ENCODE measurements at regions not wholly inside any gene's neighbourhood (a gene's known extent, or its start where the extent isn't known, plus 50 kb on each side); places are given as distances from the start of the nearest gene placed in this dataset.
"Not testable (repeated sequence)": the region's sequence is repeated elsewhere in the genome, so short reads cannot be mapped to it uniquely, and the experiment has no call there.

DNA sequence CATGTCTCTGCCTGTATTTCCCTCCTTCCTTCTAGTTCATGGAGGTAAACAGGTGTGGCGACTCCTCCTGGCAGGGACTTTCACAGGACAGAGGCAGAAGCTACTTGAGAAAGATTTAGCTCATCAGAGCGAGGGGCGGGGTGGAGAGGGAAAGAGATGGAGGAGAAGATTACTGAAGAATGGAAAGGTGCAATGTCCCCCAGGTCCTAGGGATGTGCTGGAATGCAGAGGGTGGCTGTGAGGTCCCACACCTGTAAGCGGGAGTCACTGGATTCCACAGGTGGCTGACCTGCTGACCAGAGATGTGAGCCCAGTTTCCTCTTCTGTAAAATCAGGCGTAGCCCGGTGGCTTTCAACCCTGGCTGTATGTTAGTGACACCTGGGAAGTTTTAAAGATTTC lies 199.2 kb upstream of the SULF2 start:
- no peaks in the 10 kb centered on the region for H3K27me3 ChIP-seq
- DNase-seq: no peak
- TF ChIP-seq, protein P1, sequence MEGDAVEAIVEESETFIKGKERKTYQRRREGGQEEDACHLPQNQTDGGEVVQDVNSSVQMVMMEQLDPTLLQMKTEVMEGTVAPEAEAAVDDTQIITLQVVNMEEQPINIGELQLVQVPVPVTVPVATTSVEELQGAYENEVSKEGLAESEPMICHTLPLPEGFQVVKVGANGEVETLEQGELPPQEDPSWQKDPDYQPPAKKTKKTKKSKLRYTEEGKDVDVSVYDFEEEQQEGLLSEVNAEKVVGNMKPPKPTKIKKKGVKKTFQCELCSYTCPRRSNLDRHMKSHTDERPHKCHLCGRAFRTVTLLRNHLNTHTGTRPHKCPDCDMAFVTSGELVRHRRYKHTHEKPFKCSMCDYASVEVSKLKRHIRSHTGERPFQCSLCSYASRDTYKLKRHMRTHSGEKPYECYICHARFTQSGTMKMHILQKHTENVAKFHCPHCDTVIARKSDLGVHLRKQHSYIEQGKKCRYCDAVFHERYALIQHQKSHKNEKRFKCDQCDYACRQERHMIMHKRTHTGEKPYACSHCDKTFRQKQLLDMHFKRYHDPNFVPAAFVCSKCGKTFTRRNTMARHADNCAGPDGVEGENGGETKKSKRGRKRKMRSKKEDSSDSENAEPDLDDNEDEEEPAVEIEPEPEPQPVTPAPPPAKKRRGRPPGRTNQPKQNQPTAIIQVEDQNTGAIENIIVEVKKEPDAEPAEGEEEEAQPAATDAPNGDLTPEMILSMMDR (IDR thresholded peaks at IDR 0.05): no peak
- no peak for TF ChIP-seq POLR2A (IDR thresholded peaks at IDR 0.05)
- intact Hi-C loops (cut with DNase I; ENCODE audit: low total_unique reads): no loop called here
- H3K36me3 ChIP-seq: no peaks in the 10 kb centered on the region
- H3K4me1 ChIP-seq: no peaks in the 10 kb centered on the region
- H3K27ac ChIP-seq: no peak overlapping the region
- no peaks in the 10 kb centered on the region for H3K9me3 ChIP-seq
- H3K4me3 ChIP-seq: no peak overlapping the region

DNA sequence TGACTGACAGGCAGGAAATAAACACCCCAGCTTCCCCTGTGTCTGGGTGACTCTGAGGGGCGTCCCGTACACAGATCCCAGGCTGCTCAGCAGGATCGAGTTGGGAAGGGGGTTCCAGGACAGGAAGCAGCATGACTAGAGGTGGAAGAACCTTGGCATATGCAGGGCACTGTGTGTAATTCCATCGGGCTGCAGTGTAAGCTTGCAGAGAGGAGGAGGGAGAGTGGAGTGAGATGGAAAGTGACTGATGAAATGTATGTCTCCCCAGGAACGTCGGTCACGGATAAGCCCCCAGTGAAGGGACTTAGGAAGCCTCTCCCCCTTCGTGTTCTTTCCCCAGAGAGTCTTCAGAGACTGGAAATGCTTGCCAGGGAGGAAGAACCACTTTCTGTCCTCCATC lies 198.4 kb upstream of the SULF2 start:
- H3K4me1 ChIP-seq; H3K4me3 ChIP-seq; H3K27me3 ChIP-seq; H3K9me3 ChIP-seq; intact Hi-C loops (cut with DNase I; ENCODE audit: low total_unique reads); H3K36me3 ChIP-seq; DNase-seq; H3K27ac ChIP-seq: not testable (repeated sequence)

DNA sequence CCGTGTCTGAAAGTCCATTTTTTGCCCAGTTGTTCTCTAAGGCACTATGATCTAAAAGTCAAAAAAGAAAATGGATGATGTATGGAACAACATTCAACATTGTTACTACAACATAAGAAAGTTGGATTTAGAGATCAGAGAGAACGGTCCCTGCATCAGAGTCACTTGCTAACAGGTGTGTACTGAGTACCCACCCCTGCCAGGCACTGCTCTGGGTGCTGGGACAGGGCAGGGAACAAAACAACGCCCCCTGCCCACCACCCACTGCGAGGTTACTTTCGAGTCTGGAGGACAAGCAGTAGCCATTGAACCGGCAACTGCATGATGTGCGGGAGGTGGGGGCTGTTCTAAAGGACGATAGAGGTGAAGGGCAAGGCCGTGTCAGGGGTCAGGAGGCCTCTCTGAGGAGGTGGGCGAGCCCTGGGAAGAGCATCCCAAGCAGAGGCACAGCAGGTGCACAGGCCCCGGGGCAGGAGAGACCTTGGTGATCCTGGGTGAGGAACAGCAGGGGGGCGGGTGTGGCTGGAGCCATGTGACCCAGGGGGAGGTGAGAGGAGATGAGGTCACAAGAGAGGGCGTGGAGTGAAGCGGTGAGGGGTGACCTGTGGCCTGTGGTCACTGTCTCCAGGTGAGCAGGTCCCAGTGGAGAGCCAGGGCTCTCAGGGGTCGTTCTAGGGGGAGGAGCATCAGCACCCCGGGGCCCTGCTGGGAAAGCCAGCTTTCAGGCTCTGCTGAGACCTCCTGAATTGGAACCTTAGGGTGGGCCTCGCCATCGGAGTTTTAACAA lies 197.5 kb upstream of the SULF2 start:
- Histone ChIP-seq H3K27ac (no peak overlapping the region), H3K27me3 (no peaks in the 10 kb centered on the region), H3K36me3 (no peaks in the 10 kb centered on the region), H3K4me3 (no peak overlapping the region), H3K9me3 (no peaks in the 10 kb centered on the region), H3K4me1 (no peaks in the 10 kb centered on the region)
- intact Hi-C loops (cut with DNase I; ENCODE audit: low total_unique reads): no loop called here
- TF ChIP-seq, protein P1 (IDR thresholded peaks at IDR 0.05): no peak
- no peak for TF ChIP-seq POLR2A (IDR thresholded peaks at IDR 0.05)
- no peak for DNase-seq

DNA sequence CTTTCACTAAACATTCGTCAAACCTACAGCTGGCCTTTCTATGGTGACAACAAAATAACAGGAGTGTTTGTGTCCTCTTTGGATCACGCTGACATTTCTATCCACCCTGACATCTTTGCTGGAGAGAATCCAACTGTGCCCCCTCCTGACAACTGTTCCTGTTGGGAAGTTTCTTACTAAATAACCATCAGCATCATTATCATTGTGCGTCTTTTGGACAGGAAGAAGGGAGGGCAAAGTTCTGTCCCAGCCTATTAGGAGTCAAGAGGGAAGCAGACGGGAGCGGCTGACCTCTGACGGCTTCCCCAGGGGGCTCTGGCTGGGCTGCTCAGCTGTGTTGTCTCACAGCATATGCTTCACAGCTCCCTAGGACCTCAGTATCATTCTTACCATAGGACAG lies 195.9 kb upstream of the SULF2 start:
- H3K4me3 ChIP-seq: no peak overlapping the region
- no peak for DNase-seq
- TF ChIP-seq, protein P1 (IDR thresholded peaks at IDR 0.05): no peak
- no peak for TF ChIP-seq POLR2A (IDR thresholded peaks at IDR 0.05)
- no peaks in the 10 kb centered on the region for H3K36me3 ChIP-seq
- no peaks in the 10 kb centered on the region for H3K9me3 ChIP-seq
- no peaks in the 10 kb centered on the region for H3K4me1 ChIP-seq
- intact Hi-C loops (cut with DNase I; ENCODE audit: low total_unique reads): no loop called here
- no peaks in the 10 kb centered on the region for H3K27me3 ChIP-seq
- no peak overlapping the region for H3K27ac ChIP-seq

DNA sequence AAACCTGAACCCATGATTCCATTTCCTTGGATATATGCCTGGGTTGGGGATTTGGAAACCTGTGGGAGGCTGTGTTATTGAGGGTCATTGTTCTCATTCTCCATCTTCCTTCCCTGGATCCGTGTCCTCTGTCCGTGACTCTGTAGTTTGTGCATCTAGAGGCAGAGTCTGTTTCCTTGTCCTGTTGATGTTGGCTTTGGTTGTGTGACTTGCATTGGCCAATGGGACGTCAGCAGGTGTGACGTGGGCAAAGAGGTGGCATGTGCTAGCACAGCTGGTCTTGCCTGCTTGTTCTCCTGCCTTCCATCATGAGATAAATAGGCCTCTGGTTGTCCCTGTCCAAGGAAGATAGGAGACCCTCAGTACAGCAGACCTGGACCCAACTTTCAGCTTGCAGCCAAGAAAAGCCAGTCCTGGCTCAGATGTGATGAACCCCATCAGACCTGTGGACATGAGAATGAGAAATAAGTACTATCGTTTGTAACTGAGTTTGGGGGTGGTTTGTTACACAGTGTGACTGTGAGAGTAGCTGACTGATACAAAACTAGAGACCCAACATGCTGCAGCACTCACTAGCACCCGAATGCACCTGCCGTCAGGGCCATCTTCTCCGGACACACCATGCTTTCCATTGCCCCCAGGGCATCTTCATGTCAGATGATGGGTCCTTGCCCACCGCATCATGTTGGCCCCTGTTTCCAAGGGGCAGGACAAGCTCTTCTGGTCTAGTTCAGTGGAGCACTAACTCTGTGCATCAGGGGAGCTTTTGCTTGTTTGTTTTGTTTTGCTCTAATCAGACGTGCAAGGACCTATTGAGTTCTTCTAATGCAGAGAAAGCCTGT lies 195.3 kb upstream of the SULF2 start:
- Histone ChIP-seq H3K27me3 (no peaks in the 10 kb centered on the region), H3K36me3 (no peaks in the 10 kb centered on the region), H3K27ac (no peak overlapping the region), H3K4me3 (no peak overlapping the region), H3K9me3 (no peaks in the 10 kb centered on the region), H3K4me1 (no peaks in the 10 kb centered on the region)
- DNase-seq: no peak
- intact Hi-C loops (cut with DNase I; ENCODE audit: low total_unique reads): no loop called here
- TF ChIP-seq POLR2A (IDR thresholded peaks at IDR 0.05): no peak
- TF ChIP-seq, protein P1 (IDR thresholded peaks at IDR 0.05): no peak

DNA sequence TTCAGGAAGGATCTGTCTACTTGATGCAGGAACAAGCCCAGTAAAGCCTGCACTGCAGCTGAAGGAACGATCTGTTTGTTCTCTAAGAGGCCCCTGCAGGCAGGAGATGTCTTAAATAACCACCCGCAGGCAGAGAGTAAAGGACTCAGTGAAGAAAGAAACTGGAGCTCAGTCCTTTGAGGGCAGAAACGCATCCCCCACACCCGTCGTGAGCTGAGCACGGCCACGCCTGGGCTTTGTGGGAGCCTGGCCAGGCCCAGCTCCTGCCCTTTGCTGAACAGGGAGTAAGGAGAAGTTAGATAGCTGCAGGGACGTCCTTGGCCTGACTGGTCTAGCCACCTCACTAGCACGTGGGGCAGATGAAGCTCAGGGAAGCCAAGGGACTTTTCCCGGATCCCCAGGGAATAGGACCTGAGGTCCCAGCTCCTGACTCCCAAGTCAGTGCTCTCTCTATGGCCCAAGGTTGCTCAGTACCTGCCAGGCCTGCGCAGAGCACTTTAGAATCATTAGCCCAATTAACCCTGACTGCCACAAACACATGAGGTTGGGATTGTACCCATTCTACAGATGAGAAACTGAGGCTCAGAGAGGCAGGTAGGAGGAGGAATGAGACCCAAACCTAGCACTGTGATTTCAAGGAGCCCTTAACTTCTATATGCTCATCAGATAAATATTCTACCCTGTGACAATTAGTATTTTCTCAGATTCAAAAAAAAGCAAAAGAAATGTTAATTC lies 194.2 kb upstream of the SULF2 start:
- H3K4me1 ChIP-seq; H3K36me3 ChIP-seq; H3K9me3 ChIP-seq; H3K4me3 ChIP-seq; H3K27me3 ChIP-seq; intact Hi-C loops (cut with DNase I; ENCODE audit: low total_unique reads): not testable (repeated sequence)
- H3K27ac ChIP-seq: peak overlapping the region; percentile 34 to 49
- peak; percentile 39 to 43 for DNase-seq

DNA sequence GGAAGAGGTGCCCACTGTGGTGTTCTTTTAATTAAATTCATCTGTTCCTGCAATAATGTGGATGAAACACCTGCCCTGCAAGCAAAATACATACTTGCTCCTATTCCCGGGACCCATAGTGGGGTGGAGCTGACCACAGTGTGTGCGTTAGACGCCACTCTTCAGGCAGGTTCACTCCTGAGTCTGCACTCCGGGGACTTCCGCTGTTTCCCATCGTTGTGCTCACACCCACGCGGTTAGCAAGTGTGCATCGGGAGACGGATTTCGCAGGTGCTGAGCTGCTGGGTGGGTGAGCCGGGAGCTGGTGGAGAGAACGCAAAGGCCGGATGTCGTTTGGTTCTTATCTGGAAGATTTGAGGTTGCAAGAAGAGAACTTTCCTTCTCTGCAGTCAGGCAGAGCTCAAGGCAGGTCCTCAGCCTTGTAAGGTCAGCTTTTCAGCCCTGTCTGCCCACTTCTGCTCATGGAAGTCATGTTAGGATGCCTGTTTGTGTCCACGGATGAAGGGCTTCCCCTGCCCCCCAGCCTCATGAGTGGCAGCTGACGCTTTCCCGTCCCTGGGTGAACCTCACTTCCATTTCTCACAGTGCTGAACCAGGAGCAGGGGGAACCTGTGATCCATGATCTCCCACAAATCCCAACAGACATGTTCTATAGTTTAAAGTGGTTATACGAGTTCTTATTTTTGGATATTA lies 193.3 kb upstream of the SULF2 start:
- H3K4me3 ChIP-seq; H3K36me3 ChIP-seq; H3K9me3 ChIP-seq; H3K4me1 ChIP-seq; DNase-seq; H3K27me3 ChIP-seq; intact Hi-C loops (cut with DNase I; ENCODE audit: low total_unique reads): not testable (repeated sequence)
- H3K27ac ChIP-seq: peak overlapping the region; percentile 34 to 49

DNA sequence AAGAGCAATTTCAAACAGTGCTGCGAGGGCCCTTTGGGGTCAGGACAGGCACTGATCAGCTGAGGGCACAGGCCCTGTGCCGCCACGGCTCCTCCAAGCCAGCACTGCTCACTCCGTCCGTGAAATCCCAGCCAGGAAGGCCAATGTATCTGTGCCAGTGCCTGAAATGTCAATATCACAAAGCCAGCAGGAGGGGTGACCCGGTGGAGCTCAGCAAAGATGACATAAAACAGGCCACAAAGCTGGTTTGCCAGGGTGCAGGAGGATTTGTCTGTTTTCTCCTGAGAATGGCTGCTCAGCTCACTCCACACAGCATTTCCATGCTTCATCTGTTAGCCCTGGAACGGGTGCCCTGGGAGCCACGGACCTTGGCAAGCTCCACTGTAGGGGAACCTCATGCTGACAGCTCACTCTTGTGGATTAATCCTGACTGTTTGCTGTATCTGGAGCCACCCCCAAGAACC lies 192.5 kb upstream of the SULF2 start:
- not testable (repeated sequence) for DNase-seq, H3K27ac ChIP-seq

More for the DNA sequence above, 192.5 kb upstream of the SULF2 start:
- H3K4me3 ChIP-seq; H3K36me3 ChIP-seq; intact Hi-C loops (cut with DNase I; ENCODE audit: low total_unique reads); H3K27me3 ChIP-seq; H3K4me1 ChIP-seq; H3K9me3 ChIP-seq: not testable (repeated sequence)
